ENCODE measurements at regions not wholly inside any gene's neighbourhood (a gene's known extent, or its start where the extent isn't known, plus 50 kb on each side); places are given as distances from the start of the nearest gene placed in this dataset.

GRCh38 chr6:37555040-37555781, 55.5 kb upstream of the CCDC167 start:
- no peak for DNase-seq

GRCh38 chr6:37554480-37554819, 54.8 kb upstream of the CCDC167 start:
- DNase-seq = no peak

DNA sequence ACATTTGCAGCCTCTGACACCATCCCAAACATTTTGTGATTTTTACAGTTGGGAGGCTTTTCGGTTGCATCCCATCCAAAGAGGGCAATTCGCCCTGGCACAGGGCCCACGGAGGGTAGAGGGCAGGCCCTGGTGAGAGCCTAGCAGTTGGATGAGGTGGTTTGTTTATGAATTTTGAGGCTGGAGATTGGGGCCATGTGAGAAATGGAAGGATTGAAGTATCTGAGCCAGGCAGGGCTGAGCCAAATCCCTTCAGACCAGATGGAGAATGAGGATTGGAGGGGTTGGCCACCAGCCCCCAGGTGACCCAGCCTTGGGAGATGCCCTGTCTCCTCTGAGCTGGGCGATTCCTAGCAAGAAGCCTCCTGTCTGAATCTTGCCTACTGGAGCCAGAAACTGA, 52.6 kb upstream of the CCDC167 start:
- DNase-seq = no peak

- DNase-seq = no peak
Measured at GRCh38 chr6:37551867-37552266, 52.2 kb upstream of the CCDC167 start.

GRCh38 chr6:37551446-37551845, 51.8 kb upstream of the CCDC167 start:
- DNase-seq = no peak

DNA sequence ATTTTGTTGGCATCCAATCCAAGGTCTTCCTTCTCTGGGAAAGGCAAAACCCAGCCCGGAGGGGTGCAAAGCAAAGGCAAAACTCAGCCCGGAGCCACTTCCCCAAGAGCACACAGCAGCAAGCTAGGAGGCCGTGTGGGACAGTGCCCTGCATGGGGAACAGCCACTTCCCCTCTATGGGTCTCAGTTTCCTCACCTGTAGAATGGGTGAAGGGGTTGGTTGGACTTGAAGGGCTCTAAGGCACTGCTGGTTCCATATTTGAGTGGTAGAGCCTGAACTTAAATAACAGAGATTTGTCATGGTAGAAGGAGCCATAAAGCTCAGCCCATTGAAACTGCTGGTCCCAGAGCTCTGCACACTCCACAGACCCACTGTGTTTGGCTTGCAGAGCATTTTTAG, 51.3 kb upstream of the CCDC167 start:
- DNase-seq = no peak

DNA sequence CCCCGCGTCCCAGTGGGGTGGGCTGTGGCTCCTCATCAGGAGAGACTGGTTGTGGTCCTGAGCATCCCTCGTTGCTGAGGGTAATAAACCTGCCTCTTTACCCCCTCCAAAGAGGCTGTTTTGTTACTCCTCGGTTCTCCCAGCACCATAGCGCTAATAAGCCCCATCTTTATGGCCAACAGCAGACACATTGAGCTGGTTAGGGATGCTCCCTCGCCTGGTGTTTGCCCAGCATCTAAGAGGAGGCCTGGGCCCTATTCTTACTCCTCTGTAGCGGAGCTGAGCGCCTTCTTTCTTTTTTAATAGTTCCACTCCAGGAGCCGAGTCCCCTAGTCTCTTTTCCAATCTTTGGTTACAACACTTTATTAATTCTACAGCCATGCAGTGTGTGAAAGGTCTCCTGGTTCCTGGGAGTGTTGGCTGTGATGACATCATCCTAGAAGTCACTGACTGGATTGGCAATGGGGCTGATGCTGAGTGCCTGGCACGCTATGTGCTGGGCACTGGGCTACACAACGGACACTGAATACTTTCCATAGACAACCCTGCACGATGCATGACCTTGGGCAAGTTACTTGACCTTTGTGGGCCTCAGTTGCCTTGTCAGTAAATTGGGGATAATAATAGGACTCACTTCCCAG, 50.6 kb upstream of the CCDC167 start:
- no peak for DNase-seq

GRCh38 chr6:37549558-37549957, 49.9 kb upstream of the CCDC167 start:
- DNase-seq = no peak

Data from AML-193 (cell line).